ENCODE measurements at regions not wholly inside any gene's neighbourhood (a gene's known extent, or its start where the extent isn't known, plus 50 kb on each side); places are given as distances from the start of the nearest gene placed in this dataset.

DNA sequence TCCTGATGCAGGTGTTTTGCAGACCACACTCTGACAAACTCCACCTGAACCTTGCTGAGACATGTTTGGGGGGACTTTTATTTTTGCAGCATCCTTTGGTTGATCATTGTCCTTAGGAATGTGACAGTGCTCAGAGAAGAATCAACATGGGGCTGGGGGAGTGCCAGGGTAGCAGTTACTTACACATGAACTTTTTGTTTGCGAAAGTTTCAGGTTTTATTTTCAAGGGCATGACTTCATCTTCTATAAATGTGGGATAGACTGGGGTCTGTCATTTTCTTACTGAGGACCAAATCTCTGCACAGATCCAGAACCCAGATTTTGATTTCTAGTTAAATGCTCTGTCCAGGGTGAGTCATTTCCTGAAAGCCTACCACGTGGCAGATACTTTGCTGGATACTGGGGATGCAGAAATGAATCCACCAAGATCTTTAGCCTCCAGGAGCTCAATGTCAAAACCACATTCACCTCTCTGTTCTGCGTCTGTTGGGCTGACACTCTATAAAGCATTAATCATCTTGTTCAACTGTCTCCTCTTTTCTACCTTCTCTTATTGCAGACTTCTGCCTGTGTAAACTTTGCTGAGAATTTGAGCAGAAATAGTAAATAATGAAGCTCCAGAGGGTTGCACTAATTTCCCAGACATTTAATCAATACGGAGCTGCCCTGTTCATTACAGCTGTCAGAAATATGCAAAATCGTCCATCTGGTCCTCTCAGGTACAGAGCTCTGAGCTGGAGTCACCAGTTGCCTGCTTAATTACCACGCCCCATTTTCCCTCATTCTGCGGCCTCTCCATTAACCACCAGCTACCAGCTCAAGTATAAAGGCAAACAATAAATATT, 387.9 kb downstream of the MIAT start (continued):
- TF ChIP-seq, protein P1, sequence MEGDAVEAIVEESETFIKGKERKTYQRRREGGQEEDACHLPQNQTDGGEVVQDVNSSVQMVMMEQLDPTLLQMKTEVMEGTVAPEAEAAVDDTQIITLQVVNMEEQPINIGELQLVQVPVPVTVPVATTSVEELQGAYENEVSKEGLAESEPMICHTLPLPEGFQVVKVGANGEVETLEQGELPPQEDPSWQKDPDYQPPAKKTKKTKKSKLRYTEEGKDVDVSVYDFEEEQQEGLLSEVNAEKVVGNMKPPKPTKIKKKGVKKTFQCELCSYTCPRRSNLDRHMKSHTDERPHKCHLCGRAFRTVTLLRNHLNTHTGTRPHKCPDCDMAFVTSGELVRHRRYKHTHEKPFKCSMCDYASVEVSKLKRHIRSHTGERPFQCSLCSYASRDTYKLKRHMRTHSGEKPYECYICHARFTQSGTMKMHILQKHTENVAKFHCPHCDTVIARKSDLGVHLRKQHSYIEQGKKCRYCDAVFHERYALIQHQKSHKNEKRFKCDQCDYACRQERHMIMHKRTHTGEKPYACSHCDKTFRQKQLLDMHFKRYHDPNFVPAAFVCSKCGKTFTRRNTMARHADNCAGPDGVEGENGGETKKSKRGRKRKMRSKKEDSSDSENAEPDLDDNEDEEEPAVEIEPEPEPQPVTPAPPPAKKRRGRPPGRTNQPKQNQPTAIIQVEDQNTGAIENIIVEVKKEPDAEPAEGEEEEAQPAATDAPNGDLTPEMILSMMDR (IDR thresholded peaks at IDR 0.05; ENCODE audit: control extremely low read depth in 1 of 3, insufficient read depth in 1 of 3, low read depth in 1 of 3, low read length in 3 of 3): no peak
- TF ChIP-seq ASH2L (IDR thresholded peaks at IDR 0.05; ENCODE audit: low read length) (no peak), SIN3A (conservative IDR thresholded peaks at IDR 0.05 in 1 of 2, IDR thresholded peaks at IDR 0.05 in 1 of 2; ENCODE audit: low read depth in 1 of 2, low read length in 2 of 2) (no peak), MAFK (IDR thresholded peaks at IDR 0.05; ENCODE audit: low read depth, low read length) (no peak), SP4 (IDR thresholded peaks at IDR 0.05; ENCODE audit: low read length) (no peak), SIRT6 (IDR thresholded peaks at IDR 0.05; ENCODE audit: low read length) (no peak), RFX5 (IDR thresholded peaks at IDR 0.05; ENCODE audit: borderline replicate concordance, low read depth, low read length) (no peak)

Measured in H1 (cell line).